CD8-positive, alpha-beta memory T cell (primary cell): ENCODE measurements at regions not wholly inside any gene's neighbourhood (a gene's known extent, or its start where the extent isn't known, plus 50 kb on each side); places are given as distances from the start of the nearest gene placed in this dataset.
"Not testable (repeated sequence)": the region's sequence is repeated elsewhere in the genome, so short reads cannot be mapped to it uniquely, and the experiment has no call there.

Experiments used
- CTCF ChIA-PET: fragments of 350-600 bp; sonication (Branson Sonifier 250); formaldehyde crosslinking; loops from one replicate; lab custom pipeline; 2021; ENCODE audit warnings: antibody characterized with exemption; lab: Charles Lee
- POLR2A ChIA-PET: fragments of 350-600 bp; sonication (Branson Sonifier 250); formaldehyde crosslinking; loops from one replicate; lab custom pipeline; 2021; ENCODE audit warnings: antibody characterized with exemption; lab: Charles Lee
- DNase-seq, 5 donors: peaks; one replicate each; pipeline versions ENCODE4 v3.0.0 to v3.0.0-alpha.2; 2020 to 2022; ENCODE audit warnings: mixed read lengths in 1 of 5
- H3K27ac ChIP-seq: one replicate; pipeline ENCODE4 v1.7.0; 2013; ENCODE audit warnings: low read depth, mild to moderate bottlenecking, low read length, moderate library complexity
- H3K27me3 ChIP-seq: 2 replicates; pipeline ENCODE4 v1.7.0; 2013; ENCODE audit warnings: low read length, mild to moderate bottlenecking; ENCODE audit not compliant: insufficient read depth, poor library complexity, severe bottlenecking
- H3K36me3 ChIP-seq: 2 replicates; pipeline ENCODE4 v1.7.0; 2013; ENCODE audit warnings: mild to moderate bottlenecking, low read length, moderate library complexity; ENCODE audit not compliant: insufficient read depth
- H3K4me1 ChIP-seq: 2 replicates; pipeline ENCODE4 v1.7.0; 2013; ENCODE audit warnings: mild to moderate bottlenecking, low read length, moderate library complexity; ENCODE audit not compliant: insufficient read depth
- H3K4me3 ChIP-seq: 2 replicates; pipeline ENCODE4 v1.7.0; 2013; ENCODE audit warnings: mild to moderate bottlenecking, low read length
- H3K9me3 ChIP-seq: 2 replicates; pipeline ENCODE4 v1.7.0; 2013; ENCODE audit warnings: mild to moderate bottlenecking, low read length
- H3K27ac Mint-ChIP-seq, 8 donors: one replicate each; pipeline ENCODE4 v1.8.0; 2020 to 2021; ENCODE audit warnings: mixed read lengths in 8 of 8, mild to moderate bottlenecking in 6 of 8, inconsistent platforms in 3 of 8, moderate library complexity in 3 of 8
- H3K27me3 Mint-ChIP-seq, 2 donors: one replicate each; pipeline ENCODE4 v1.8.0; 2020 to 2021; ENCODE audit warnings: mixed read lengths in 2 of 2, mild to moderate bottlenecking in 1 of 2, moderate library complexity in 1 of 2
- H3K36me3 Mint-ChIP-seq, 3 donors: one replicate each; pipeline ENCODE4 v1.8.0; 2020 to 2021; ENCODE audit warnings: mixed read lengths in 3 of 3, inconsistent platforms in 1 of 3, mild to moderate bottlenecking in 1 of 3
- H3K4me1 Mint-ChIP-seq, 3 donors: one replicate each; pipeline ENCODE4 v1.8.0; 2020 to 2021; ENCODE audit warnings: mixed read lengths in 3 of 3, inconsistent platforms in 1 of 3, mild to moderate bottlenecking in 1 of 3
- H3K4me3 Mint-ChIP-seq, 7 donors: one replicate each; pipeline ENCODE4 v1.8.0; 2020 to 2021; ENCODE audit warnings: mixed read lengths in 7 of 7, mild to moderate bottlenecking in 6 of 7, moderate library complexity in 4 of 7, inconsistent platforms in 2 of 7
- H3K9me3 Mint-ChIP-seq, 5 donors: one replicate each; pipeline ENCODE4 v1.8.0; 2020 to 2022; ENCODE audit warnings: mixed read lengths in 5 of 5, mild to moderate bottlenecking in 3 of 5, moderate library complexity in 2 of 5, inconsistent platforms in 1 of 5

- Mint-ChIP-seq H3K27ac (no peak overlapping the region), H3K27me3 (peaks cover 0 to 2% of the 10 kb centered on the region in 2 donors), H3K4me3 (no peak overlapping the region), H3K4me1 (no peaks in the 10 kb centered on the region), H3K36me3 (peaks cover 0 to 2% (median 0%) of the 10 kb centered on the region in 3 donors), H3K9me3 (peaks cover 0 to 5% (median 0%) of the 10 kb centered on the region in 5 donors)
- DNase-seq, result no peak
- Histone ChIP-seq H3K27ac (no peak overlapping the region), H3K9me3 (no peaks in the 10 kb centered on the region), H3K4me1 (no peaks in the 10 kb centered on the region), H3K27me3 (no peaks in the 10 kb centered on the region), H3K4me3 (no peak overlapping the region), H3K36me3 (no peaks in the 10 kb centered on the region)
- POLR2A ChIA-PET, result no interaction called here
- CTCF ChIA-PET, result no interaction called here
Measured at GRCh38 chr2:18268400-18268799, 292.1 kb downstream of the RDH14 start.

- H3K27me3 Mint-ChIP-seq, result peaks cover 0 to 2% of the 10 kb centered on the region in 2 donors
- CTCF ChIA-PET, result no interaction called here
Measured at GRCh38 chr2:18267501-18267900, 293.0 kb downstream of the RDH14 start.

GRCh38 chr2:18266699-18267098 is 293.8 kb downstream of the RDH14 start:
- H3K27ac ChIP-seq, H3K9me3 ChIP-seq, H3K9me3 Mint-ChIP-seq, CTCF ChIA-PET, H3K27me3 Mint-ChIP-seq, H3K36me3 ChIP-seq, H3K4me3 Mint-ChIP-seq, H3K27ac Mint-ChIP-seq, H3K36me3 Mint-ChIP-seq, H3K4me3 ChIP-seq, H3K27me3 ChIP-seq, DNase-seq, H3K4me1 Mint-ChIP-seq, POLR2A ChIA-PET, H3K4me1 ChIP-seq: not testable (repeated sequence)

More at GRCh38 chr2:18267501-18267900, 293.0 kb downstream of the RDH14 start:
- Mint-ChIP-seq H3K4me1 (no peaks in the 10 kb centered on the region), H3K27ac (no peak overlapping the region), H3K4me3 (no peak overlapping the region), H3K36me3 (peaks cover 0 to 2% (median 0%) of the 10 kb centered on the region in 3 donors), H3K9me3 (peaks cover 0 to 5% (median 0%) of the 10 kb centered on the region in 5 donors)
- Histone ChIP-seq H3K9me3 (no peaks in the 10 kb centered on the region), H3K4me3 (no peak overlapping the region), H3K27me3 (no peaks in the 10 kb centered on the region), H3K27ac (no peak overlapping the region), H3K4me1 (no peaks in the 10 kb centered on the region), H3K36me3 (no peaks in the 10 kb centered on the region)
- POLR2A ChIA-PET, result no interaction called here
- DNase-seq, result no peak

GRCh38 chr2:18265614-18266586 is 294.6 kb downstream of the RDH14 start:
- H3K27ac Mint-ChIP-seq, result no peak overlapping the region

DNA sequence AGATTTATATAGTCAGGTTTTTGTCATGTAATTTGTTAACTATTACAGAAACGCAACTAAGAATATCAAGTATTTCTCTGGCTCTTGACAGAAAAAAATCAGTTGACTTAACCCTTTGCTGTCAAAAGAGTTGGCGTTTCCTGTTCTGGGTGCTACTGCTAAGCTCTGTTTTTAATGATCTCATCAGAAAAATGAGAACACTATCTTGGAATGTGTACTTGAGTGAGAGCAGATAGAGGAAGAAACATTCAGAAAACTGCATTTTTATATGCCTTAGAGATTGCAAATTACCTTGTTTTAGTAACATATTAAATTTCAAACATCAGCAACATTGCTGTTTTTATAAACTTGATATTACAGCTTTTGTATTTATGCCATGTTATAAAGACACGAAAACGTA is 297.9 kb downstream of the RDH14 start:
- peaks cover 0 to 2% of the 10 kb centered on the region in 2 donors for H3K27me3 Mint-ChIP-seq
- H3K27ac ChIP-seq, result no peak overlapping the region
- no peaks in the 10 kb centered on the region for H3K4me1 Mint-ChIP-seq
- H3K9me3 Mint-ChIP-seq, result peaks cover 0 to 5% (median 4%) of the 10 kb centered on the region in 5 donors
- no peaks in the 10 kb centered on the region for H3K9me3 ChIP-seq
- H3K27me3 ChIP-seq, result no peaks in the 10 kb centered on the region
- DNase-seq, result no peak
- CTCF ChIA-PET, result interaction anchor here (0.5 kb wide), 1 partner anchor 82 kb away, joined by 3 read pairs; no protein-coding TSS in a partner anchor
- no peaks in the 10 kb centered on the region for H3K36me3 ChIP-seq
- peaks cover 0 to 2% (median 0%) of the 10 kb centered on the region in 3 donors for H3K36me3 Mint-ChIP-seq
- no peak overlapping the region for H3K4me3 ChIP-seq
- POLR2A ChIA-PET, result no interaction called here
- no peak overlapping the region for H3K27ac Mint-ChIP-seq
- H3K4me1 ChIP-seq, result no peaks in the 10 kb centered on the region
- H3K4me3 Mint-ChIP-seq, result no peak overlapping the region

More at GRCh38 chr2:18265614-18266586, 294.6 kb downstream of the RDH14 start:
- H3K36me3 ChIP-seq, result no peaks in the 10 kb centered on the region
- no peak overlapping the region for H3K4me3 ChIP-seq
- CTCF ChIA-PET, result no interaction called here
- peaks cover 0 to 5% (median 0%) of the 10 kb centered on the region in 5 donors for H3K9me3 Mint-ChIP-seq
- no peaks in the 10 kb centered on the region for H3K4me1 ChIP-seq
- H3K27ac ChIP-seq, result no peak overlapping the region
- H3K9me3 ChIP-seq, result no peaks in the 10 kb centered on the region
- no peaks in the 10 kb centered on the region for H3K4me1 Mint-ChIP-seq
- H3K36me3 Mint-ChIP-seq, result peaks cover 0 to 2% (median 0%) of the 10 kb centered on the region in 3 donors
- peaks cover 0 to 2% of the 10 kb centered on the region in 2 donors for H3K27me3 Mint-ChIP-seq
- H3K27me3 ChIP-seq, result no peaks in the 10 kb centered on the region
- DNase-seq, result no peak
- no peak overlapping the region for H3K4me3 Mint-ChIP-seq
- POLR2A ChIA-PET, result no interaction called here

DNA sequence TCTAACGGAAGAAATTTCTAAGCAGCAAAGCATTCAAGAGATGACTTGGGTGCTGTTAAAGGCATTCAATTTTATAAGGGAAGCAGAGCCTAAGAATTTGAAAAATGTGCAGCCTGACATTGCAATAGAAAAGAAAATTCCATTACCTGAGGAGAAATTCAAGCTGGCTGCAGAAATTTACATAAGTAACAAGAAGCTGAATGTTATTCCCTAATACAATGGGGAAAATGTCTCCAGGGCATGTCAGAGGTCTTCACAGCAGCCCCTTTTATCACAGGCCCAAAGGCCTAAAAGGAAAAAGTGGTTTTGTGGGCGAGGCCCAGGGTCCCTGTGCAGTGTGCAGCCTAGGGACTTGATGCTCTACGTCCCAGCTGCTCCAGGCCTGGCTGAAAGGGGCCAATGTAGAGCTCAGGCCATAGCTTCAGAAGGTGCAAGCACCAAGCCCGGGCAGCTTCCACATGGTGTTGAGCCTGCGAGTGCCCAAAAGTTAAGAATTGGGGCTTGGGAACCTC is 306.7 kb downstream of the RDH14 start:
- Mint-ChIP-seq H3K9me3 (peaks cover 0 to 9% (median 4%) of the 10 kb centered on the region in 5 donors), H3K4me3 (no peak overlapping the region), H3K36me3 (no peaks in the 10 kb centered on the region), H3K4me1 (no peaks in the 10 kb centered on the region), H3K27me3 (no peaks in the 10 kb centered on the region), H3K27ac (no peak overlapping the region)
- no peak overlapping the region for H3K27ac ChIP-seq
- DNase-seq, result no peak
- ChIA-PET POLR2A (no interaction called here), CTCF (no interaction called here)
- H3K9me3 ChIP-seq, result no peaks in the 10 kb centered on the region
- H3K36me3 ChIP-seq, result no peaks in the 10 kb centered on the region
- H3K27me3 ChIP-seq, result no peaks in the 10 kb centered on the region
- H3K4me1 ChIP-seq, result no peaks in the 10 kb centered on the region
- no peak overlapping the region for H3K4me3 ChIP-seq

GRCh38 chr2:18251486-18251885 is 309.0 kb downstream of the RDH14 start:
- Histone ChIP-seq H3K27me3 (no peaks in the 10 kb centered on the region), H3K36me3 (no peaks in the 10 kb centered on the region), H3K9me3 (no peaks in the 10 kb centered on the region), H3K27ac (no peak overlapping the region), H3K4me1 (no peaks in the 10 kb centered on the region), H3K4me3 (no peak overlapping the region)
- H3K4me3 Mint-ChIP-seq, result no peak overlapping the region
- ChIA-PET CTCF (no interaction called here), POLR2A (no interaction called here)
- no peak for DNase-seq
- no peaks in the 10 kb centered on the region for H3K4me1 Mint-ChIP-seq
- H3K9me3 Mint-ChIP-seq, result peaks cover 0 to 9% (median 4%) of the 10 kb centered on the region in 5 donors
- no peaks in the 10 kb centered on the region for H3K27me3 Mint-ChIP-seq
- H3K27ac Mint-ChIP-seq, result no peak overlapping the region
- H3K36me3 Mint-ChIP-seq, result no peaks in the 10 kb centered on the region
